SKM-1 (cell line): ENCODE measurements at regions not wholly inside any gene's neighbourhood (a gene's known extent, or its start where the extent isn't known, plus 50 kb on each side); places are given as distances from the start of the nearest gene placed in this dataset.
"Not testable (repeated sequence)": the region's sequence is repeated elsewhere in the genome, so short reads cannot be mapped to it uniquely, and the experiment has no call there.

Source experiments
- DNase-seq: peaks from one replicate; lab custom pipeline; 2025; ENCODE audit not compliant: unreplicated experiment; lab: John Stamatoyannopoulos, UW

GRCh38 chr10:81386817-81387216 lies 488.2 kb upstream of the NRG3 start:
- no peak for DNase-seq

- no peak for DNase-seq
Measured at GRCh38 chr10:81403451-81403850, 471.5 kb upstream of the NRG3 start.

DNA sequence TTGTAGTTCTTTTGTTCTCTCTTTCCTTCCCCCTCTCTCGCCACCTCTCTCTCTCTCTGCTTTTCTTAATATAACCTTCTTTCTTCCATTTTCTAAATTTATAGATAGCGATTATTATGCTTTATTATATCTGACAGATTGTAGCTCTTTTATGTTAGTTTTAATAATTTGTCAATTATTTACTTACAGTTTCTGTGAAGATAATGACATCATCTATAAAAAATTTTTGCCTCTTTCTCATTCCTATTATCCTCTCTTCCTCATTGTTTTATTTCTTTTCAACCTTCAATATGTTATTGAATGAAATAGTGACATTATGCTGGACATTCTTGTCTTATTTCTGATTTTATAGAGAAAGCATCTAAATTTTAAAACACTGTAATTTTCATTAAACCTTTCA lies 469.6 kb upstream of the NRG3 start:
- no peak for DNase-seq

GRCh38 chr10:81414038-81414437 lies 461.0 kb upstream of the NRG3 start:
- DNase-seq, result no peak

DNA sequence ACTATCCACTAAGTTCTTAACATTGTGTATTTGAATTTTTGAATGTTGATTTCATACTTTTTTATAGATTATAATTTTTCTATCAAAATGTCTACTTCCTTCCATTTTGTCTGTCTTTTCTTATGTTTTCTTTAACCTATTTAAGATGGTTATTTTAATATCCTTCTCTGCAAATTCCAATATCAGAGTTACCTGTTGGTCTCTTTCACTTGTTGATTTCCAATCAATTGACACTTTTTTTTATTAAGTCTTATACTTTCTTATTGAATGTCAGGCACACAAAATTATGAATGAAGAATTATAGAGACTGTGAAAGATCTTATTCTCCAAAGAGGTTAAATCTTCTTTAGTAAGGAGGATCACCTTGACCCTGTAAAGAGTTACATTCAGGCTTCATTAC lies 448.3 kb upstream of the NRG3 start:
- DNase-seq, result no peak

GRCh38 chr10:81428456-81429134 lies 446.4 kb upstream of the NRG3 start:
- DNase-seq, result no peak

- no peak for DNase-seq
Measured at GRCh38 chr10:81439445-81439844, 435.5 kb upstream of the NRG3 start.

DNA sequence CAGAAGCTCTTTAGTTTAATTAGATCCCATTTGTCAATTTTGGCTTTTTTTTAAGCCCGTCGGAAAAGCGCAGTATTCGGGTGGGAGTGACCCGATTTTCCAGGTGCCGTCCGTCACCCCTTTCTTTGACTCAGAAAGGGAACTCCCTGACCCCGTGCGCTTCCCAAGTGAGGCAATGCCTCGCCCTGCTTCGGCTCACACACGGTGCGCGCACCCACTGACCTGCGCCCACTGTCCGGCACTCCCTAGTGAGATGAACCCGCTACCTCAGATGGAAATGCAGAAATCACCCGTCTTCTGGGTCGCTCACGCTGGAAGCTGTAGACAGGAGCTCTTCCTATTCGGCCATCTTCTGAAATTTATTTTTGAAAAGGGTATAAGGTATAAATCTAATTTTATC lies 433.4 kb upstream of the NRG3 start:
- not testable (repeated sequence) for DNase-seq

DNA sequence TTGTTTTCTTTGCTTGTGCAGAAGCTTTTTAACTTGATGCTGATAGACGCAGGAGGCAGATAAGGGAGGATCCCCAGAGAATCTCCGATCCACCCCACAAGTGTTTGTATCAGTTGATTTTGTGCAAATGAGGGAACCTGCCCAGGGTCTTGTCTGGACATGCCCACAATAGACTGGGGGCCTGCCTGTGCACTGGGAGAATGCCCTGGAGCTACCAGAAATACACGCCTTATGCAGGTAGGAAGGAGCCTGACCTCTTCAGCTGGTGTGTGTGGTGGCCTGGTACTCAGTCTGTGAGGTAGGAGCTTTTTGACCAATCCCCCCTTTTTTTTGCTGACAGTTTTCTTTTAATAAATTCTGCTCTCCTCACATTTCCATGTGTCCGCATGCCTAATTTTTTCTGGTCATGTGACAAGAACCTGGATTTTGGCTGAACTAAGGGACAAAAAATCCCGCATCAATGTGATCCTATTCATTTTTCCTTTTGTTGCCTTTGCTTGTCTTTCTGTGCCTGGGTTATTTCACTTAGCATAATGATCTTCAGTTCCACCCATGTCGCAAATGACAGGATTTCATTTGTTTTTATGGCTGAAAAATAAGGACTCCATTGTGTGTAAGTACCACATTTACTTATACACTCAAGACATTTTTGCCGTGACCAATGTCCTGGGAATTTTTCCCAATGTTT lies 430.6 kb upstream of the NRG3 start:
- DNase-seq, result no peak

GRCh38 chr10:81450651-81451050 lies 424.3 kb upstream of the NRG3 start:
- DNase-seq, result no peak

- DNase-seq, result no peak
Measured at GRCh38 chr10:81472927-81473470, 402.0 kb upstream of the NRG3 start.

DNA sequence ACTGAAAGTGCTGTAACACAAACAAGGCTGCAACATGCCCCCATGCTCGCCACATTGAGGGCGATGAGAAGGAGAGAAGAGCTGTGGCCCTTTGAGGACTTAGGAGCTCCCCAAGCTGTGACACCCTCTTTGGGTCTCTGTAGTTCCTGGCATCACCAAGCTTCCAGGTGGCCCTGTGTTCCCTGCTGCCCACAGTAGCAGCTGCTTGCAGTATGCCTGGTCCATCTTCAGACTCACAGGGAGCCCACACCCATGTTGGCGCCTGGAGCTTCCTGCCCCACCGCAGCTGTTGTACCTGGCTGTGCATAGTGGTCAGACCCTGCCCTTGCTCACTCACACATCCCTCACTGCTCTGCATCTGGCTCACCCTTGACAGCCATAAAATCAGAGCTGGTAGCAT lies 401.2 kb upstream of the NRG3 start:
- DNase-seq, result no peak

GRCh38 chr10:81479316-81479715 lies 395.7 kb upstream of the NRG3 start:
- no peak for DNase-seq

- no peak for DNase-seq
Measured at GRCh38 chr10:81496626-81497025, 378.4 kb upstream of the NRG3 start.

DNA sequence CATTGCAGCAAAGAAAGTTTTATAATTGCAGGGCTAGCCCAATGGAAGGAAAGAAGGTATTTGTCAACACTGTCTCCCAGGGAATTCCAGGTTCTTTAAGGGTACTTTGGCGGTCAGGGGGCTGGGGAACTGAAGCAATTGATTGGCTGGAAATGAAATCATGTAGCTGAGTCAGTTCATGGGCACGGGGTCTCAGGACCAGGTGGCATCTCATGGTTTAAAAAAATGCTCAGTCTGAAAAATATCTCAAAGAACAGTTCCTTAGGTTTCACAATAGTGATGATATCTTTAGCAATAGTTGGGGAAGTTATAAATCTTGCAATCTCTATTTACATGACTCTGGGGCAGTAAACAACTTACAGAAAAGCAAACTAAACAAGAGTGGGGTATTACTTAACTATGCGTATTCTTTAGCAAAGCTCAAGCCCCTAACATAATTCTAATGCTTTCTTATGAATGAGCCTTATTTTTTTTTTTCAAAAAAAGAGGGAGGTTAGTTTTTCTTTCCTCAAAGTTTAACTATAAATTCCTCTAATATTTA lies 376.9 kb upstream of the NRG3 start:
- no peak for DNase-seq

DNA sequence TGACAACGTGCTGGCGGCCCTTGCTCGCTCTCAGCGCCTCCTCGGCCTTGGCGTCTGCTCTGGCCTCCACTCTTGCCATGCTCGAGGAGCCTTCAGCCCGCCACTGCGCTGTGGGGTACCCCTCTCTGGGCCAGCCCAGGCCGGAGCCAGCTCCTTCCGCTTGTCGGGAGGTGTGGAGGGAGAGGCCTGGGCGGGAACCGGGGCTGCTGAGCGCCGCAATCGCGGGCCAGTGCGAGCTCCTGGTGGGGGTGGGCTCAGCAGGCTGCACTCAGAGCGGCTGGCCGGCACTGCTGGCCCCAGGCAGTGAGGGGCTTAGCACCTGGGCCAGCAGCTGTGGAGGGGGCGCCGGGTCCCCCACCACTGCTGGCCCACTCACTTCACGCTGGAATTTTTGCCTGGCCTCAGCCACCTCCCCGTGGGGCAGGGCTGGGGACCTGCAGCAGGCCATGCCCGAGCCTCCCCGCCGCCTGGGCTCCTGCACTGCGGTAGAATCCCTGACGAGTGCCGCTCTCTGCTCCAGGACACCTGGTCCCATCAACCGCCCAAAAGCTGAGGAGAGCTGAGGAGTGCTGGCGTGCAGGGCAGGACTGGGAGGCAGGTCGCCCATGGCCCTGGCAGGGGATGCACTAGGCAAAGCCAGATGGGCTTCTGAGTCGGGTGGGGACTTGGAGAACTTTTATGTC lies 372.2 kb upstream of the NRG3 start:
- DNase-seq, result no peak

DNA sequence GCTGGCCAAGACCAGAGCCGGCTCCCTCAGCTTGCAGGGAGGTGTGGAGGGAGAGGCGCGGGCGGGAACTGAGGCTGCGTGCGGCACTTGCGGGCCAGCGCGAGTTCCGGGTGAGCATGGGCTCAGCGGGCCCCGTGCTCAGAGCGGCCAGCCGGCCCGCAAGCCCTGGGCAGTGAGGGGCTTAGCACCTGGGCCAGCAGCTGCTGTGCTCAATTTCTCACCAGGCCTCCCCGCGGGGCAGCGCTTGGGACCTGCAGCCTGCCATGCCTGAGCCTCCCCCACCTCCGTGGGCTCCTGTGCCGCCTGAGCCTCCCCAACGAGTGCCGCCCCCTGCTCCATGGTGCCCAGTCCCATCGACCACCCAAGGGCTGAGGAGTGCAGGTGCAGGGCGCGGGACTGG lies 369.2 kb upstream of the NRG3 start:
- not testable (repeated sequence) for DNase-seq

GRCh38 chr10:81514811-81515210 lies 360.2 kb upstream of the NRG3 start:
- DNase-seq, result no peak

DNA sequence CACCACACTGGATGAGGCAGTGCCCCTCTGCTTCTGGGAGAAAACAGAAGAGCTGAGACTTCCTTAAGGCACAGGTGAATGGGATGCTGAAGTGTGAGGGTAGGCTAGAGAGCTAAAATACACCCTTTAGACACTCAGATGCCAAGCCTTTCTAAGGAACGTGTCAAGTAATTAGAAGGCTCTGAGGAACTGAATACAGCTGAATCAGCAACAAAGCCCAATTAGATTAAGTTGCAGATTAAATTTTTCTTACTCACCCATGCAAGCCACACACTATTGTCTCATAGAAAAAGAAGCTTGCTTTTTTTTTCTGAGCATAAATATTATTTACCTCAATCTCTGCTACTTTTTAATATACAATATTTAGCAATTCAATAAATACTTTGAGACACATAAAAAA lies 354.3 kb upstream of the NRG3 start:
- DNase-seq, result no peak

- no peak for DNase-seq
Measured at GRCh38 chr10:81524467-81524866, 350.5 kb upstream of the NRG3 start.

DNA sequence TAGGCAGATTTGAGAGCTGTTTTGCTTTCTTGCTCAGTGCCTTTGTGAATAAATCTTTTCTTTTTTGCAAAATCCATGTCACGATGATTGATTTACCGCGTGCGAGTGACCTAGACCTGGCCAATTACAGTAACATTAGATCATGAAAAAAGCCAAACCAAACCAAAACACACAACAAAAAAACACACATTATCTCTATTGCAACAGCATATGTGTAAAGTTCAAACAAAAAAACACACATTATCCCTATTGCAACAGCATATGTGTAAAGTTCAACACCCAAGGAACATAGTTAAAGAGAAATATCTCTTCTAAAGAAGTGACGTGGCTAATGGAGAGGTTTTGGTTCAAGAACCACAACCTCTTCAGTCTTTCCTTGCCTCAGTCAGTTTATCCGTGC lies 342.6 kb upstream of the NRG3 start:
- no peak for DNase-seq

GRCh38 chr10:81534991-81535390 lies 340.0 kb upstream of the NRG3 start:
- no peak for DNase-seq
